ENCODE measurements at regions not wholly inside any gene's neighbourhood (a gene's known extent, or its start where the extent isn't known, plus 50 kb on each side); places are given as distances from the start of the nearest gene placed in this dataset.

DNA sequence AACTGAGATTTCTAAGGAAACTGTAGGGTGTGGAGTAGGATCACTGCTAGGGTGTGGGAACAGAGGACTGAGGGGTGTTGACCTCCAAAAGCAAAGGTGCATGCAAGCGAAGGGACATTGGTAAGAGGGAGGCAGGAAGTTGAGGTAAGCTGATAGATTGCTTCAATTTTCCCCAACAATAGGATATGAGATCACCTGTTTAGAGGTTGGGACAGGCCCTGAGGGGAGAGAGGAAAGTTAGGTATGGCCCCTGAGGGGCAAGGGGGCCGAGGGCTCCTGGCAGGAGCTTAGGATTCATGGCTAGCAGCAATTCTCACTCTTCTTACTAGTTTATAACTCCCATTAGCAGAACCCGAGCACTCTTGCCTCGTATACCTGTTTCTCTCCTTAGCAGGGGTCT is 106.8 kb upstream of the RPS6KA2 start:
- CTCF ChIA-PET, result no interaction called here
- H3K36me3 Mint-ChIP-seq, result no peaks in the 10 kb centered on the region
- ATAC-seq, result no peak
- POLR2A ChIA-PET, result no interaction called here
- no peaks in the 10 kb centered on the region for H3K27me3 Mint-ChIP-seq
- H3K9me3 Mint-ChIP-seq, result no peaks in the 10 kb centered on the region
- Histone ChIP-seq H3K4me1 (ENCODE audit: control insufficient read depth in 2 of 2, insufficient read depth in 2 of 2, low read length in 2 of 2) (no peaks in the 10 kb centered on the region), H3K9me3 (ENCODE audit: control insufficient read depth in 2 of 3, low read length in 3 of 3) (no peaks in the 10 kb centered on the region), H3K4me3 (ENCODE audit: low read length) (no peak overlapping the region), H3K27ac (ENCODE audit: low read depth, low read length) (no peak overlapping the region), H3K27me3 (ENCODE audit: control insufficient read depth in 2 of 2, insufficient read depth in 2 of 2, low read length in 2 of 2) (no peaks in the 10 kb centered on the region), H3K36me3 (ENCODE audit: control insufficient read depth in 2 of 3, insufficient read depth in 3 of 3, low read length in 3 of 3) (no peaks in the 10 kb centered on the region)
- DNase-seq, result no peak
- H3K4me1 Mint-ChIP-seq, result peaks cover 3 to 13% (median 9%) of the 10 kb centered on the region in 7 donors
- no peak overlapping the region for H3K27ac Mint-ChIP-seq
- H3K4me3 Mint-ChIP-seq, result no peak overlapping the region
- intact Hi-C loops (cut with micrococcal nuclease), result no loop called here

DNA sequence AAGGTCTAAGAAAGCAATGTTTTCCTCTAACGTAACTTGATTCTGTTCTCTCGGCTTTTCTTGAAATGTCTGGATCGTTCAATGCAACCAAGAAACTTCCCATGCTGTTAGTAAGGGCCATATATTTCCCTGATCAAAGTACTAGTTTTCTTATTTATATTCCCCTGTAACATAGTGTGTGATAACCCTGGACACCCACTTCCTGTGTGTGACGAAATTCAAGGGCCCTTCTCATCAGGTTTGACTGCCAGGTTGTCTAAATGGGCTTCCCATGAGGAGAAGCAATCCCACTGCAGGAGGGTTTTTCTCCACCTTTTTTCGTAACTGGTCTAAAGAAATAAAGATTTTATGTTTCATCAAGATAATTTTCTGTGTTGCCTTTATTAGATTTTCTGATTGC is 102.6 kb upstream of the RPS6KA2 start:
- peak in 4 of 9 donors; percentile 10 to 38 (median 18) for DNase-seq

DNA sequence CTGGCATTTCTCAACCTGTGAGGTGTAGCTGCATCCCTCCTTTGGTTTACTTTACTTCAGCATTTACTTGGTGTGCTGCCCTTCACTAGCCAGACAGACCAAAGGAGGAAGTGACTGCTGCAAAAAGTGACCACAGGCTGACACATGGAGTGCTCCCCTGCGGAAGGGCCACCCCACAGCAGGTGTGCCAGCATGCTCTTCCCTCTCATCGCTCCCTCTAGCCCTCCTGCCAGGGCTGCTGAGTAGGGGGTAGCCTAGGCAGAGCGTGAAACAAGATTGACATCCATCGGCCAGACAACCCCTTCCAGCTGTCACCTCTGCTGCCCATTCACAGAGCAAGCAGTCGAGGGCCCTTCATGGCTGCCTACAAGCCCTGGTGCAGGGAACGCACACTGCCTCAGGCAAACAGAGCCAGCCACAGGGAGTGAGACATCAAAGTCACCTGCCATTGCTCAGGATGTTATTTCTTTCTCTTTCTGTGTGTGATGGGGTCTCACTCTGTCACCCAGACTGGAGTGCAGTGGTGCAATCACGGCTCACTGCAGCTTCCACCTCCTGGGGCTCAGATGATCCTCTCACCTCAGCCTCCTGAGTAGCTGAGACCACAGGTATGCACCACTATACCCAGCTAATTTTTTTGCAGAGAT is 102.0 kb upstream of the RPS6KA2 start:
- H3K27me3 Mint-ChIP-seq, result no peaks in the 10 kb centered on the region

More for the DNA sequence above, 102.6 kb upstream of the RPS6KA2 start:
- Histone ChIP-seq H3K36me3 (ENCODE audit: control insufficient read depth in 2 of 3, insufficient read depth in 3 of 3, low read length in 3 of 3) (no peaks in the 10 kb centered on the region), H3K27ac (ENCODE audit: low read depth, low read length) (no peak overlapping the region), H3K9me3 (ENCODE audit: control insufficient read depth in 2 of 3, low read length in 3 of 3) (no peaks in the 10 kb centered on the region), H3K27me3 (ENCODE audit: control insufficient read depth in 2 of 2, insufficient read depth in 2 of 2, low read length in 2 of 2) (no peaks in the 10 kb centered on the region), H3K4me3 (ENCODE audit: low read length) (no peak overlapping the region), H3K4me1 (ENCODE audit: control insufficient read depth in 2 of 2, insufficient read depth in 2 of 2, low read length in 2 of 2) (no peaks in the 10 kb centered on the region)
- intact Hi-C loops (cut with micrococcal nuclease), result no loop called here
- peak overlapping the region in 6 of 9 donors; percentile 20 to 76 (median 58) for H3K27ac Mint-ChIP-seq
- no peaks in the 10 kb centered on the region for H3K27me3 Mint-ChIP-seq
- H3K4me1 Mint-ChIP-seq, result peaks cover 4 to 15% (median 9%) of the 10 kb centered on the region in 7 donors
- no peak for ATAC-seq
- H3K36me3 Mint-ChIP-seq, result no peaks in the 10 kb centered on the region
- POLR2A ChIA-PET, result no interaction called here
- CTCF ChIA-PET, result no interaction called here
- H3K9me3 Mint-ChIP-seq, result peaks cover 0 to 1% (median 0%) of the 10 kb centered on the region in 11 donors
- peak overlapping the region in 1 of 10 donors; percentile 23 for H3K4me3 Mint-ChIP-seq

DNA sequence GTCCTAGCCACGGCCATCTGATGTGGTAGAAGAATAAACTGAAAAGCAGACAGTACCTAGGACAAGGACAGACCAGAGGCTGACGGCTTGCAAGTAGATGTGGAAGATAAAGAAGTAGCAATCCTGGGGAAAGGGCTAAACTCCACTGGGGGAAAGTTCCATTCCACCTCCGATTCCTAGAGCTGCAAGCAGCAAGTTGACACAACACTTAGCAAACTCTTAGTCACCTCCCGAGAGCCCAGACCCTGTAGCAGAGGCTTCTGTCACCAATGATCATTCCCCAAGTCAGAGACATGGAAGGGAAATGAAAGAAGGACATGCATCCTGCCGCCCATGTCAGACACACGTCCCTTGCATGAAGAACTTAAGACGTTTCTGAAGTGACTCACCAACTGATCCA is 99.2 kb upstream of the RPS6KA2 start:
- Mint-ChIP-seq H3K36me3 (no peaks in the 10 kb centered on the region), H3K27me3 (no peaks in the 10 kb centered on the region), H3K4me1 (peaks cover 2 to 15% (median 9%) of the 10 kb centered on the region in 7 donors), H3K27ac (no peak overlapping the region), H3K9me3 (peaks cover 0 to 1% (median 0%) of the 10 kb centered on the region in 11 donors), H3K4me3 (no peak overlapping the region)
- Histone ChIP-seq H3K4me3 (ENCODE audit: low read length) (no peak overlapping the region), H3K27ac (ENCODE audit: low read depth, low read length) (no peak overlapping the region), H3K9me3 (ENCODE audit: control insufficient read depth in 2 of 3, low read length in 3 of 3) (no peaks in the 10 kb centered on the region), H3K36me3 (ENCODE audit: control insufficient read depth in 2 of 3, insufficient read depth in 3 of 3, low read length in 3 of 3) (no peaks in the 10 kb centered on the region), H3K27me3 (ENCODE audit: control insufficient read depth in 2 of 2, insufficient read depth in 2 of 2, low read length in 2 of 2) (no peaks in the 10 kb centered on the region), H3K4me1 (ENCODE audit: control insufficient read depth in 2 of 2, insufficient read depth in 2 of 2, low read length in 2 of 2) (no peaks in the 10 kb centered on the region)
- ChIA-PET CTCF (no interaction called here), POLR2A (no interaction called here)
- intact Hi-C loops (cut with micrococcal nuclease), result no loop called here
- no peak for DNase-seq
- no peak for ATAC-seq

More for the DNA sequence above, 102.0 kb upstream of the RPS6KA2 start:
- POLR2A ChIA-PET, result no interaction called here
- Histone ChIP-seq H3K4me1 (ENCODE audit: control insufficient read depth in 2 of 2, insufficient read depth in 2 of 2, low read length in 2 of 2) (no peaks in the 10 kb centered on the region), H3K4me3 (ENCODE audit: low read length) (no peak overlapping the region), H3K9me3 (ENCODE audit: control insufficient read depth in 2 of 3, low read length in 3 of 3) (no peaks in the 10 kb centered on the region), H3K36me3 (ENCODE audit: control insufficient read depth in 2 of 3, insufficient read depth in 3 of 3, low read length in 3 of 3) (no peaks in the 10 kb centered on the region), H3K27ac (ENCODE audit: low read depth, low read length) (no peak overlapping the region), H3K27me3 (ENCODE audit: control insufficient read depth in 2 of 2, insufficient read depth in 2 of 2, low read length in 2 of 2) (no peaks in the 10 kb centered on the region)
- Mint-ChIP-seq H3K27ac (peak overlapping the region in 5 of 9 donors; percentile 36 to 89 (median 61)), H3K9me3 (peaks cover 0 to 1% (median 0%) of the 10 kb centered on the region in 11 donors), H3K4me1 (peaks cover 4 to 15% (median 9%) of the 10 kb centered on the region in 7 donors), H3K36me3 (no peaks in the 10 kb centered on the region), H3K4me3 (no peak overlapping the region)
- CTCF ChIA-PET, result no interaction called here
- no peak for DNase-seq
- intact Hi-C loops (cut with micrococcal nuclease), result no loop called here
- peak; percentile 49 for ATAC-seq

- no peak overlapping the region for H3K4me3 ChIP-seq (ENCODE audit: low read length)
- H3K4me1 ChIP-seq (ENCODE audit: control insufficient read depth in 2 of 2, insufficient read depth in 2 of 2, low read length in 2 of 2), result no peaks in the 10 kb centered on the region
- no peaks in the 10 kb centered on the region for H3K36me3 ChIP-seq (ENCODE audit: control insufficient read depth in 2 of 3, insufficient read depth in 3 of 3, low read length in 3 of 3)
- POLR2A ChIA-PET, result no interaction called here
- ATAC-seq (no peak), DNase-seq (no peak)
- H3K27me3 ChIP-seq (ENCODE audit: control insufficient read depth in 2 of 2, insufficient read depth in 2 of 2, low read length in 2 of 2), result no peaks in the 10 kb centered on the region
- H3K9me3 Mint-ChIP-seq, result peaks cover 0 to 1% (median 0%) of the 10 kb centered on the region in 11 donors
- H3K4me3 Mint-ChIP-seq, result no peak overlapping the region
- H3K9me3 ChIP-seq (ENCODE audit: control insufficient read depth in 2 of 3, low read length in 3 of 3), result no peaks in the 10 kb centered on the region
- CTCF ChIA-PET, result no interaction called here
- no peaks in the 10 kb centered on the region for H3K27me3 Mint-ChIP-seq
- no peak overlapping the region for H3K27ac Mint-ChIP-seq
- H3K27ac ChIP-seq (ENCODE audit: low read depth, low read length), result no peak overlapping the region
- intact Hi-C loops (cut with micrococcal nuclease), result no loop called here
- H3K36me3 Mint-ChIP-seq, result no peaks in the 10 kb centered on the region
- H3K4me1 Mint-ChIP-seq, result peaks cover 2 to 15% (median 9%) of the 10 kb centered on the region in 7 donors
These were observed 98.5 kb upstream of the RPS6KA2 start for GRCh38 chr6:166725571-166725970.

DNA sequence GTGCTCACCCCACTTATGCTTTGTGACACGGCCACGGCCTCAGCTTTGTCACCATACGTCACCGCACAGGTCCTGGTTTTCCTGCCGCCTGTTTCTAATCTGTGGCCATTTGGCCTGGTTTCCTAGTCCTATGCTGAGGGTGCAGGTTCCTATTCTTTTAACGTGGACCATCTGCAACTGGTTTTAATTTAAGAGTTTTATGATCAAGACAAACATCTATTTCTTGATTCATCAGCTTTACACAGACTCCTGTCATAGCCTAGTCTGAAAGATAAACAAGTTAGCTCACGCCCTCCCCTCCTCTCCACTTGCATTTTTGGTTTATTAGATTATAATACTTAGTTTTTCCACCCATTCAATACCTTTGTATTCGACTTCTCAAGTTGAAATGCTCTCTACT is 97.5 kb upstream of the RPS6KA2 start:
- Mint-ChIP-seq H3K4me1 (peaks cover 0 to 8% (median 3%) of the 10 kb centered on the region in 7 donors), H3K27ac (no peak overlapping the region), H3K36me3 (no peaks in the 10 kb centered on the region), H3K9me3 (peaks cover 0 to 1% (median 0%) of the 10 kb centered on the region in 11 donors), H3K4me3 (no peak overlapping the region), H3K27me3 (peaks cover 0 to under 1% (median 0%) of the 10 kb centered on the region in 5 donors)
- intact Hi-C loops (cut with micrococcal nuclease), result no loop called here
- Histone ChIP-seq H3K27ac (ENCODE audit: low read depth, low read length) (no peak overlapping the region), H3K27me3 (ENCODE audit: control insufficient read depth in 2 of 2, insufficient read depth in 2 of 2, low read length in 2 of 2) (no peaks in the 10 kb centered on the region), H3K4me1 (ENCODE audit: control insufficient read depth in 2 of 2, insufficient read depth in 2 of 2, low read length in 2 of 2) (no peaks in the 10 kb centered on the region), H3K9me3 (ENCODE audit: control insufficient read depth in 2 of 3, low read length in 3 of 3) (no peaks in the 10 kb centered on the region), H3K36me3 (ENCODE audit: control insufficient read depth in 2 of 3, insufficient read depth in 3 of 3, low read length in 3 of 3) (no peaks in the 10 kb centered on the region), H3K4me3 (ENCODE audit: low read length) (no peak overlapping the region)
- ATAC-seq (no peak), DNase-seq (no peak)
- POLR2A ChIA-PET, result no interaction called here
- CTCF ChIA-PET, result interaction anchor here (0.6 kb wide), 1 partner anchor 216 kb away, joined by 3 read pairs; no protein-coding TSS in a partner anchor

- H3K9me3 ChIP-seq (ENCODE audit: control insufficient read depth in 2 of 3, low read length in 3 of 3), result no peaks in the 10 kb centered on the region
- DNase-seq (no peak), ATAC-seq (no peak)
- H3K4me1 ChIP-seq (ENCODE audit: control insufficient read depth in 2 of 2, insufficient read depth in 2 of 2, low read length in 2 of 2), result no peaks in the 10 kb centered on the region
- Mint-ChIP-seq H3K27me3 (peaks cover 0 to 3% (median 0%) of the 10 kb centered on the region in 5 donors), H3K27ac (no peak overlapping the region), H3K9me3 (peaks cover 0 to 1% (median 0%) of the 10 kb centered on the region in 11 donors), H3K4me1 (peaks cover 0 to 2% (median 0%) of the 10 kb centered on the region in 7 donors), H3K4me3 (no peak overlapping the region), H3K36me3 (no peaks in the 10 kb centered on the region)
- ChIA-PET CTCF (no interaction called here), POLR2A (no interaction called here)
- no peaks in the 10 kb centered on the region for H3K27me3 ChIP-seq (ENCODE audit: control insufficient read depth in 2 of 2, insufficient read depth in 2 of 2, low read length in 2 of 2)
- H3K27ac ChIP-seq (ENCODE audit: low read depth, low read length), result no peak overlapping the region
- H3K4me3 ChIP-seq (ENCODE audit: low read length), result no peak overlapping the region
- intact Hi-C loops (cut with micrococcal nuclease), result no loop called here
- no peaks in the 10 kb centered on the region for H3K36me3 ChIP-seq (ENCODE audit: control insufficient read depth in 2 of 3, insufficient read depth in 3 of 3, low read length in 3 of 3)
These were observed 95.7 kb upstream of the RPS6KA2 start for GRCh38 chr6:166722785-166723184.
